Testis (tissue), 2 donors: ENCODE measurements at regions not wholly inside any gene's neighbourhood (a gene's known extent, or its start where the extent isn't known, plus 50 kb on each side); places are given as distances from the start of the nearest gene placed in this dataset.

Experiments
- POLR2A ChIP-seq: fragments of 450-650 bp; IDR thresholded peaks from one replicate; pipeline ENCODE4 v1.6.1; 2017; ENCODE audit warnings: antibody characterized with exemption, mild to moderate bottlenecking, moderate library complexity
- TF ChIP-seq, protein P1 (sequence below), 3 experiments: fragments of 450-650 bp in 2 of 3; fragments of 200-600 bp in 1 of 3; sonication (generic) in 1 of 3; IDR thresholded peaks; one replicate each; pipeline ENCODE4 v1.5.1; 2016 to 2019; ENCODE audit warnings: antibody characterized with exemption in 3 of 3, mild to moderate bottlenecking in 2 of 3, moderate library complexity in 1 of 3

DNA sequence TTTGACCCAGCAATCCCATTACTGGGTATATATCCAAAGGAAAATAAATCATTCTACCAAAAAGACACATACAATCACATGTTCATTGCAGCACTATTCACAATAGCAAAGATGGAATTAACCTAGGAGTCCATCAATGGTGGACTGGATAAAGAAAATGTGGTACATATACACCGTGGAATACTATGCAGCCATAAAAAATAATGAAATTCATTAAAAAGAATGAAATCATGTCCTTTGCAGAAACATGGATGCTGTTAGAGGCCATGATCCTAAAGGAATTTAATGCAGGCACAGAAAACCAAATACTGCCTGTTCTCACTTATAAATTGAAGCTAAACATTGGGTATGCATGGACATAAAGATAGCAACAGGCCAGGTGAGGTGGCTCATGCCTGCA is 61.9 kb upstream of the BMP6 start:
- TF ChIP-seq, protein P1, sequence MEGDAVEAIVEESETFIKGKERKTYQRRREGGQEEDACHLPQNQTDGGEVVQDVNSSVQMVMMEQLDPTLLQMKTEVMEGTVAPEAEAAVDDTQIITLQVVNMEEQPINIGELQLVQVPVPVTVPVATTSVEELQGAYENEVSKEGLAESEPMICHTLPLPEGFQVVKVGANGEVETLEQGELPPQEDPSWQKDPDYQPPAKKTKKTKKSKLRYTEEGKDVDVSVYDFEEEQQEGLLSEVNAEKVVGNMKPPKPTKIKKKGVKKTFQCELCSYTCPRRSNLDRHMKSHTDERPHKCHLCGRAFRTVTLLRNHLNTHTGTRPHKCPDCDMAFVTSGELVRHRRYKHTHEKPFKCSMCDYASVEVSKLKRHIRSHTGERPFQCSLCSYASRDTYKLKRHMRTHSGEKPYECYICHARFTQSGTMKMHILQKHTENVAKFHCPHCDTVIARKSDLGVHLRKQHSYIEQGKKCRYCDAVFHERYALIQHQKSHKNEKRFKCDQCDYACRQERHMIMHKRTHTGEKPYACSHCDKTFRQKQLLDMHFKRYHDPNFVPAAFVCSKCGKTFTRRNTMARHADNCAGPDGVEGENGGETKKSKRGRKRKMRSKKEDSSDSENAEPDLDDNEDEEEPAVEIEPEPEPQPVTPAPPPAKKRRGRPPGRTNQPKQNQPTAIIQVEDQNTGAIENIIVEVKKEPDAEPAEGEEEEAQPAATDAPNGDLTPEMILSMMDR (IDR thresholded peaks at IDR 0.05), result no peak
- TF ChIP-seq POLR2A, result no peak
